K562 (cell line): ENCODE measurements at regions not wholly inside any gene's neighbourhood (a gene's known extent, or its start where the extent isn't known, plus 50 kb on each side); places are given as distances from the start of the nearest gene placed in this dataset.

Experiments
- ATAC-seq: fragments of 200-7000 bp; cut with Tn5 transposase; 3 replicates; pipeline ENCODE4 v1.9.1; 2020; ENCODE audit warnings: moderate library complexity
- BruUV-seq: library from RNA; stranded (reverse); fragments of 400-500 nt; replicated peaks from 2 replicates; lab custom pipeline; 2021; lab: Mats Ljungman, UMichigan
- CTCF ChIA-PET: fragments of 300-600 bp; formaldehyde crosslinking; extraction: SDS; loops from one replicate; lab custom pipeline; 2021; ENCODE audit warnings: low intra/inter-chr PET ratio; lab: Yijun Ruan, JAX
- POLR2A ChIA-PET: fragments of 300-600, 350-650 bp; sonication (Branson Sonifier 250); formaldehyde crosslinking; extraction: SDS; loops from one replicate; lab custom pipeline; 2021; ENCODE audit warnings: antibody characterized with exemption, inconsistent platforms; lab: Yijun Ruan, JAX
- DNase-seq, 4 experiments: peaks; one replicate each; pipeline versions ENCODE4 v3.0.0 to v3.0.0-alpha.2; 2011 to 2018; ENCODE audit warnings: low spot score in 3 of 4, mixed read lengths in 3 of 4; ENCODE audit errors: extremely low read depth in 1 of 4
- FAIRE-seq: peaks from 2 replicates; lab custom pipeline; 2011; peaks lifted over from hg19 to GRCh38; lab: Jason Lieb, UNC
- H2AFZ ChIP-seq: 2 replicates; pipeline ENCODE4 v1.6.0; 2011; ENCODE audit warnings: low read depth, low read length, control low read depth, inconsistent platforms
- H3K27ac ChIP-seq: fragments of 200-600 bp; 3 replicates; pipeline ENCODE4 v1.8.0; 2011; ENCODE audit warnings: low read depth, mild to moderate bottlenecking, control low read depth, inconsistent platforms, low read length, moderate library complexity, mixed read lengths; ENCODE audit errors: extremely low read depth
- H3K27me3 ChIP-seq, 2 experiments: fragments of 300-600 bp in 1 of 2; 2 replicates in 1 of 2; 3 replicates in 1 of 2; pipeline versions ENCODE4 v1.6.0 to v1.8.0; 2011; ENCODE audit warnings: inconsistent platforms in 2 of 2, low read length in 2 of 2, mild to moderate bottlenecking in 1 of 2, mixed read lengths in 1 of 2, moderate library complexity in 1 of 2; ENCODE audit not compliant: control insufficient read depth in 2 of 2, insufficient read depth in 2 of 2
- H3K36me3 ChIP-seq: fragments of 300-600 bp; 3 replicates; pipeline ENCODE4 v1.8.0; 2011; ENCODE audit warnings: mild to moderate bottlenecking, low read length, inconsistent platforms; ENCODE audit not compliant: control insufficient read depth, insufficient read depth
- H3K4me1 ChIP-seq, 2 experiments: fragments of 200-600 bp in 1 of 2; replicated peaks in 1 of 2; 2 replicates in 1 of 2; 3 replicates in 1 of 2; pipeline versions ENCODE4 v1.5.1 to v1.8.0; 2011; ENCODE audit warnings: inconsistent platforms in 2 of 2, low read length in 2 of 2, mild to moderate bottlenecking in 1 of 2, mixed read lengths in 1 of 2, moderate library complexity in 1 of 2; ENCODE audit not compliant: control insufficient read depth in 2 of 2, insufficient read depth in 2 of 2
- H3K4me2 ChIP-seq: 2 replicates; pipeline ENCODE4 v1.6.1; 2011; ENCODE audit warnings: low read length, control low read depth, inconsistent platforms, mixed read lengths; ENCODE audit not compliant: insufficient read depth
- H3K4me3 ChIP-seq: fragments of 200-600 bp; sonication (generic), shearing (Covaris generic); 2 replicates; pipeline ENCODE4 v1.5.1; 2016; ENCODE audit warnings: control low read depth, inconsistent platforms
- H3K79me2 ChIP-seq: fragments of 200-600 bp; 3 replicates; pipeline ENCODE4 v1.8.0; 2011; ENCODE audit warnings: low read length, inconsistent platforms; ENCODE audit not compliant: control insufficient read depth, insufficient read depth
- H3K9ac ChIP-seq, 2 experiments: 2 replicates each; pipeline versions ENCODE4 v1.6.0 to v1.6.1; 2011; ENCODE audit warnings: low read depth in 2 of 2, low read length in 2 of 2, control low read depth in 1 of 2, inconsistent platforms in 1 of 2, mild to moderate bottlenecking in 1 of 2, mixed read lengths in 1 of 2; ENCODE audit not compliant: insufficient read depth in 1 of 2
- H3K9me1 ChIP-seq: one replicate; pipeline ENCODE4 v1.6.0; 2011; ENCODE audit warnings: inconsistent platforms, mild to moderate bottlenecking, low read length, moderate library complexity; ENCODE audit not compliant: control insufficient read depth, insufficient read depth
- H3K9me3 ChIP-seq: replicated peaks from 2 replicates; pipeline ENCODE4 v1.5.1; 2011; ENCODE audit warnings: low read depth, low read length, inconsistent platforms; ENCODE audit not compliant: control insufficient read depth, insufficient read depth
- H4K20me1 ChIP-seq: replicated peaks from 2 replicates; pipeline ENCODE4 v1.6.1; 2011; ENCODE audit warnings: low read length, inconsistent platforms, mixed read lengths; ENCODE audit not compliant: control insufficient read depth, insufficient read depth
- HDAC2 ChIP-seq: fragments of 450-650 bp; IDR thresholded peaks from 2 replicates; pipeline ENCODE4 v1.6.1; 2016; ENCODE audit warnings: mild to moderate bottlenecking
- in situ Hi-C: fragments of 300-500 bp; cut with MboI; formaldehyde crosslinking; loops from 4 replicates; pipeline ENCODE4 v1.15.0; 2018; ENCODE audit warnings: inconsistent platforms, mixed read lengths
- intact Hi-C: fragments of 100-400 bp; cut with micrococcal nuclease; formaldehyde crosslinking; loops from 2 replicates; pipeline ENCODE4 v1.14.2; 2022
- TF ChIP-seq, protein P1 (sequence below): IDR thresholded peaks from 2 replicates; pipeline ENCODE4 v1.6.1; 2016; ENCODE audit warnings: missing genetic modification characterization, missing compliant biosample characterization
- TF ChIP-seq, protein P2 (sequence below), 2 experiments: fragments of 450-650 bp; IDR thresholded peaks; 2 replicates each; pipeline ENCODE4 v1.6.1; 2016
- TF ChIP-seq, protein P3 (sequence below), 2 experiments: fragments of 150-350 bp in 1 of 2; IDR thresholded peaks; 2 replicates each; pipeline ENCODE4 v1.6.1; 2012 to 2016; ENCODE audit warnings: low read depth in 2 of 2, low read length in 2 of 2, mild to moderate bottlenecking in 1 of 2, moderate library complexity in 1 of 2

- ATAC-seq: no peak
- Histone ChIP-seq H3K9me1 (no peaks in the 10 kb centered on the region), H3K27me3 (no peaks in the 10 kb centered on the region), H3K4me1 (no peaks in the 10 kb centered on the region), H3K4me2 (no peak overlapping the region), H3K9ac (no peak overlapping the region), H3K9me3 (no peaks in the 10 kb centered on the region), H3K27ac (no peak overlapping the region), H4K20me1 (no peaks in the 10 kb centered on the region), H3K4me3 (no peak overlapping the region), H3K36me3 (no peaks in the 10 kb centered on the region), H3K79me2 (no peaks in the 10 kb centered on the region), H2AFZ (no peak overlapping the region)
- ChIA-PET POLR2A (no interaction called here), CTCF (no interaction called here)
- no TSS peak for BruUV-seq
- FAIRE-seq: no peak
- DNase-seq: no peak
- no peak for TF ChIP-seq HDAC2
- TF ChIP-seq, protein P1, sequence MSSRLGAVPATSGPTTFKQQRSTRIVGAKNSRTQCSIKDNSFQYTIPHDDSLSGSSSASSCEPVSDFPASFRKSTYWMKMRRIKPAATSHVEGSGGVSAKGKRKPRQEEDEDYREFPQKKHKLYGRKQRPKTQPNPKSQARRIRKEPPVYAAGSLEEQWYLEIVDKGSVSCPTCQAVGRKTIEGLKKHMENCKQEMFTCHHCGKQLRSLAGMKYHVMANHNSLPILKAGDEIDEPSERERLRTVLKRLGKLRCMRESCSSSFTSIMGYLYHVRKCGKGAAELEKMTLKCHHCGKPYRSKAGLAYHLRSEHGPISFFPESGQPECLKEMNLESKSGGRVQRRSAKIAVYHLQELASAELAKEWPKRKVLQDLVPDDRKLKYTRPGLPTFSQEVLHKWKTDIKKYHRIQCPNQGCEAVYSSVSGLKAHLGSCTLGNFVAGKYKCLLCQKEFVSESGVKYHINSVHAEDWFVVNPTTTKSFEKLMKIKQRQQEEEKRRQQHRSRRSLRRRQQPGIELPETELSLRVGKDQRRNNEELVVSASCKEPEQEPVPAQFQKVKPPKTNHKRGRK (tag): no peak
- TF ChIP-seq, protein P2, sequence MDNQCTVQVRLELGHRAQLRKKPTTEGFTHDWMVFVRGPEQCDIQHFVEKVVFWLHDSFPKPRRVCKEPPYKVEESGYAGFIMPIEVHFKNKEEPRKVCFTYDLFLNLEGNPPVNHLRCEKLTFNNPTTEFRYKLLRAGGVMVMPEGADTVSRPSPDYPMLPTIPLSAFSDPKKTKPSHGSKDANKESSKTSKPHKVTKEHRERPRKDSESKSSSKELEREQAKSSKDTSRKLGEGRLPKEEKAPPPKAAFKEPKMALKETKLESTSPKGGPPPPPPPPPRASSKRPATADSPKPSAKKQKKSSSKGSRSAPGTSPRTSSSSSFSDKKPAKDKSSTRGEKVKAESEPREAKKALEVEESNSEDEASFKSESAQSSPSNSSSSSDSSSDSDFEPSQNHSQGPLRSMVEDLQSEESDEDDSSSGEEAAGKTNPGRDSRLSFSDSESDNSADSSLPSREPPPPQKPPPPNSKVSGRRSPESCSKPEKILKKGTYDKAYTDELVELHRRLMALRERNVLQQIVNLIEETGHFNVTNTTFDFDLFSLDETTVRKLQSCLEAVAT (IDR thresholded peaks at IDR 0.05): no peak
- TF ChIP-seq, protein P3, sequence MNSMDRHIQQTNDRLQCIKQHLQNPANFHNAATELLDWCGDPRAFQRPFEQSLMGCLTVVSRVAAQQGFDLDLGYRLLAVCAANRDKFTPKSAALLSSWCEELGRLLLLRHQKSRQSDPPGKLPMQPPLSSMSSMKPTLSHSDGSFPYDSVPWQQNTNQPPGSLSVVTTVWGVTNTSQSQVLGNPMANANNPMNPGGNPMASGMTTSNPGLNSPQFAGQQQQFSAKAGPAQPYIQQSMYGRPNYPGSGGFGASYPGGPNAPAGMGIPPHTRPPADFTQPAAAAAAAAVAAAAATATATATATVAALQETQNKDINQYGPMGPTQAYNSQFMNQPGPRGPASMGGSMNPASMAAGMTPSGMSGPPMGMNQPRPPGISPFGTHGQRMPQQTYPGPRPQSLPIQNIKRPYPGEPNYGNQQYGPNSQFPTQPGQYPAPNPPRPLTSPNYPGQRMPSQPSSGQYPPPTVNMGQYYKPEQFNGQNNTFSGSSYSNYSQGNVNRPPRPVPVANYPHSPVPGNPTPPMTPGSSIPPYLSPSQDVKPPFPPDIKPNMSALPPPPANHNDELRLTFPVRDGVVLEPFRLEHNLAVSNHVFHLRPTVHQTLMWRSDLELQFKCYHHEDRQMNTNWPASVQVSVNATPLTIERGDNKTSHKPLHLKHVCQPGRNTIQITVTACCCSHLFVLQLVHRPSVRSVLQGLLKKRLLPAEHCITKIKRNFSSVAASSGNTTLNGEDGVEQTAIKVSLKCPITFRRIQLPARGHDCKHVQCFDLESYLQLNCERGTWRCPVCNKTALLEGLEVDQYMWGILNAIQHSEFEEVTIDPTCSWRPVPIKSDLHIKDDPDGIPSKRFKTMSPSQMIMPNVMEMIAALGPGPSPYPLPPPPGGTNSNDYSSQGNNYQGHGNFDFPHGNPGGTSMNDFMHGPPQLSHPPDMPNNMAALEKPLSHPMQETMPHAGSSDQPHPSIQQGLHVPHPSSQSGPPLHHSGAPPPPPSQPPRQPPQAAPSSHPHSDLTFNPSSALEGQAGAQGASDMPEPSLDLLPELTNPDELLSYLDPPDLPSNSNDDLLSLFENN (IDR thresholded peaks at IDR 0.05; ENCODE audit: low read depth in 2 of 2, low read length in 2 of 2): no peak
- intact Hi-C loops (no loop called here), in situ Hi-C loops (no loop called here)
Observed at GRCh38 chr4:156593464-156593863, 378.1 kb downstream of the PDGFC start.
